HG03460 (cell line): ENCODE measurements at regions not wholly inside any gene's neighbourhood (a gene's known extent, or its start where the extent isn't known, plus 50 kb on each side); places are given as distances from the start of the nearest gene placed in this dataset.

Source experiments
- ATAC-seq: cut with Tn5 transposase; IDR thresholded peaks from one replicate; pipeline ENCODE4 v1.9.1; 2021; ENCODE audit not compliant: unreplicated experiment

DNA sequence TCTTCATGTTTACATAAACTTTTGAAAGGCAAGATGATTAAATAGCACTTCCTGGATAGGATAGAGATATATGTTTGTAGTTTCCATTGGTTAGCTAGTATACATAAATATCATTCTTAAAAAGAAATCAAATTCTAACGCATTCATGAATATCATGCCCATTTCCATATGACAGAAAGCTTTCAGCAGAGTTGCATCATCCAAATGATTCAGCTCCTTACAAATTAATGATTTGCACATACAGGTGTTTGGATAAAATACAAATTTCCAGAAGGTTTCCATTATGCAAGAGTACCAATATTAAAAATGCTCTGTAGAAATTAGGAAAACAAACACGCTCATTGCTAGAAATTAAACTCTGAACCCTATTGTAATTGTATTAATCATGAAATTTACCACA, 264.4 kb downstream of the FOXG1 start:
- no peak for ATAC-seq

DNA sequence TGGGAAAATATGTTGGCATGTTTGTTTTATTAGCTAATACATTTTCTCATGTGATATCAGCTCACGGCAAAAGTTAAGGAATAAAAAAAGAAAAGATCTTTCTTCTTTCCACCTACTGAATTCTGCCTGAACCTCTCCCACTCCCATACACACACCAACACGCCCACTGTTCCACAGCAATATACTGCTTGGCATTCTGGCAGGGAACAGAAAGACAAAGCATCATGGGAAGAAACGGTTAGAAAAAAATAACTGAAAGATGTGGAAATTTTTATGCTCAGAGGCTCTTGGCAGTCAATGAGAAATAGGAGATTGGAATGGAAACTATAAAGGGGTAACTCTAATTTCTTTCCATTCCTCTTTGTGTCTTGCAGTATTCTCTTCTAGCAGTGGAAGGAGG, 268.5 kb downstream of the FOXG1 start:
- no peak for ATAC-seq

DNA sequence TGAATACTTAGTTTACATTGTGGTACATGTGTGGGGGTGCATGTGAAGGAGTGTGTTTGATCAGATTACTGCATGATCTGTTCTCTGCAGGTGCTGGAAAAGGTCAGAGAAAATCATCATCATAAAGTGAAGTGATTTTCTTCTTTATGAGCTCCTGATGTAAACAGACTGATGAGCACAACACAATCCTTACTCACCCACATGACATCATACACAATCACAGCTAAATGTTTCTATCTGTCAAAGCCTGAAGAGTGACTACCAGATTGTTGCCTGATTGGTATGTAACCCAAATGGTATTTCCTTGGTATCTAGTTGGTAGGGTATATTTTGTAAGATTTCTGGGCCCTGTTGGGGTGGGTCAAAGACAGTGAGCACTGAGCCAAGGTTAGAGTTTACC, 270.8 kb downstream of the FOXG1 start:
- no peak for ATAC-seq

DNA sequence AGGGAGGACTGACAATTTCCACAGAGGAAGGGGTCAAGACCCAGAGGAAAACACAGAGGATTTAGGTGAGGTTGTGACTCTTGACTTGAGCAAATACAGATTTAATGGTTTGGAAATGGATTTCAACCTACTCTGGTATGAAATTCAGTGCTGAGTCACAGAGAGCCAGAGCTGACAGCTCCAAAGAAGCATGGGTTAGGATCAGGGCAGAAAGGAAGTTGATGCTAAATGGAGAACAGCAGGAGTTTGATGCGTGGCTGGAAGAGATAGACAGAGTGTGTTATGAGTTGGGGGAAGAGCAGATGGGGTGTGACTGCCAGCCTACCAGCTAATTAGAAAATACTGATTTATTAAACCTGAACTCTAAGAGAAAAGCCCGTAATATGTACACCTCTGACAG, 272.6 kb downstream of the FOXG1 start:
- no peak for ATAC-seq

DNA sequence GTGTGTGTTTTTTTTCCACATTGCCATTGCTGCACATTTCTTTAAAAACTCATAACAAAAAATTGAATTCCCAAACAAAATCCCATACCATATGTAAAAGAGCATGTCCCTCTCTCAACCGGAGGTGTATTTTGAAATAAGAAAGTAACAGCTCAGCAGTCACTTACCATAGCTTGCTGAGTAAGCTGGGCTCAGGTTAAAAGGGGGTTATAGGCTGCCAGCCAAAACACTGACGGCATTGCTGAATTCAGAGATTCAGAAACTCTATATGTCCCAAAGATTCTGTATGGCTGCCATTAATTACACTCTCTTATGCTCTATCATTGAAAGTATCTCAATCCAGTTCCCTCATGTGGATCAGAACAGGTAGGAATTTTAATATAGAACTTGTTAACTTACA, 276.0 kb downstream of the FOXG1 start:
- no peak for ATAC-seq

DNA sequence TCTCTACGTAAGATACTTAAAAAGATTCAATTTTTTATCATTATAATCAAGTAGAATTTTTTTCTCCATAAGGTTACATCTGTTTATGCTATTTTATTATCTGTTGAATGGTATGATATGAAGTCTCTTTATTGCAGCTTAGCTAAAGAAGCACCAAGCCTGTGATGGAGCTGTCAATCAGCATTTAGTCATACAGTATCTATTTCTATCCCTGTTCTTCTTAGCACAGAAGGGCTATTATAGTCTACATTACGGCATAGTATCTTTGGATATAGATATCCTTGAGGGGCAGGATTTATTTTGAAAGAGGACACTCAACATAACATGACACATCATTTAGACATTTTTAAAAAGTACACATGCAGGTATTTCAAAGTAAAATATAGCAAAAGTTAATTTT, 277.1 kb downstream of the FOXG1 start:
- ATAC-seq, result no peak

DNA sequence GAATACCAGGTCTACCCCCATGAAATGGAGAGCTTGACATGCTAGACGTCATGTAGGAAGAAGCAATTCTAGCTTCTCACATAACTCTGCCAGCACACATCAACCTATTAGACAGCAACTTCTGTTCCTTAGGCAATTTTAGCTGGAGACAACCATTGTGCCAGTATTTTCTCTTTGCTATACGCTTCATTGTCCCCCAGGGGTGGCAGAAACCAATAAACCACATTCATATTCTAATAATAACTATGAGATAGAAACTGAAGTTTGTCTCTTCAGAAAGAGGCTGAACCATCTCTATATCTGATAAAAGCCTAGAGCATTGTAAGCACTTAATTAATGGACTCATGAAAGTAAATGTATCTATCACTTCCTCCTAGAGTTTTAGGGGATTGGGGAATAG, 278.6 kb downstream of the FOXG1 start:
- no peak for ATAC-seq

DNA sequence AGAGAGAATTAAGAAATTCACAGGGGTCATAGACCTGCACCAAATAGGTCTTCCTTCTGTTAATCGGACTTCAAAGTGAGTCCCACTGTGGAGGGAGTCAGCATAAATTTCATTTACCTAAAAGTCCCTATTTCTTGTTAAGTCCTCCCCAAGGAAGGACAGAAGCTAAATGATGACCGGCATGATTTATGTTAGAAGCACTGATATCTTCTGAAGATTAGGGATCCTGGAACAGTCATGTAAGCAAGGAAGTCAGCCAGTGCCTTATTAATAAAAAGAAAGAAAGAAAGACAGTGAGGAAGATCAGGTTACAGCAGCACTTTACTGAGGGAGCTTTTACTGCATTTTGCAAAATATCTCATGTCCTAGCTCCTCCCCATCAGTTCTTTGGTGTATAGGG, 287.5 kb downstream of the FOXG1 start:
- no peak for ATAC-seq

DNA sequence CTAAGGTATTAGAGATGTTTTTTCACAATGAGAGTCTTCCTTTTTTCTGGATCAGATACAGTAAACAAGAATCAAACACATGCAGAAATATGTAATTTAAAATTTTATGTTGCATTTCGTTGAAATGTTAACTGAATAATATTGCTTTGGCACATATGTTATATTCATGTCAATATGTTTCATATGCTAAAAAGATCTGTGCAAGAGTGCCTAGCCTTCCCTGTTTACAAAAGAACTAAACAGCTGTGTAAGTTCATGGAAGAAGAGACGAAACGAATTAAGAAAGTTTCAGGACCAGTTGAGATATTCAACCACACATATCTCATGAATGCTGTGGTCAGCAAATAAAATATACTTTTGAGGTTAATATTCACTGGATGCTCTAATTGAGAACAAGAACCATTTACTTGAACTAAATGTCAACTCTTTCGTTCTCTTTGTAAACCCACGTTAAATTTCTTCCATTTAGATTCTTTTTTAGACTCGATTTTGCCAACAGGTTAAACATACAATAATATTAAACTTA, 289.5 kb downstream of the FOXG1 start:
- no peak for ATAC-seq

DNA sequence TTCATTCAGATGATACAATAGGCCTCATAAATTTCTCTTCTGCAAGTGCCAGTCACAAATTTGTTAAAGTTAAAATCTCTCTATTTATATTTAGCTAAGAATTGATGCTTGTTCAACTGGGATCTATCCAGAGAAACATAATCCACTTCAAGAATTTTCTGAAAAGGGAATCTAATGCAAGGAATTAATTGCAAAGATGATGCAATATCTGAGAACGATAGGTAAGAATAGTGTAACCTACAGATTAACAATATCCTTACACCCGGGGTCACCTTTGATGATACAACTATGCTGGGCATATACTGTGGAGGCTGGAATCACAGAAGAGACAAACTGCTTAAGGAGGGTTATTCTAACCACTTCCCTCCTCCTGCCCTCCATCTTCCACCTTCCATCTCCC, 295.1 kb downstream of the FOXG1 start:
- ATAC-seq, result no peak

DNA sequence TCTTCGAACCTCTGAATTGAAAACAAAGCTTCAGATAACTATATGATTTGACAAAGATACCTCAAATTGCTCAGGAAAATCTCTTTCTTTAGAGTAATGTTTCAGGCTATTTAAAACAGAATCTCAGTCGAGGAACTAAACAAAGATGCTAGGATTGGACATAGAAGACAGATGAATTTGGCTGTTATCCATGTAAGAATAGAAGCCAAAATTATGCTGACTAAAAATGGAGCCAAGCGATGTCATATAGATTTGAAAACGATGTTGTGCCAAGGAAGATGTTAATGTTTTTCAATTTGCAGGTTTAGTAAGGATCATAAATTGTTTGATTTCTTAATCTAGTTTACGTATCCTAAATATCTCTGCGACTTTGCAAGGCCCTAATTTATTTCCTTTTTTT, 295.9 kb downstream of the FOXG1 start:
- no peak for ATAC-seq

DNA sequence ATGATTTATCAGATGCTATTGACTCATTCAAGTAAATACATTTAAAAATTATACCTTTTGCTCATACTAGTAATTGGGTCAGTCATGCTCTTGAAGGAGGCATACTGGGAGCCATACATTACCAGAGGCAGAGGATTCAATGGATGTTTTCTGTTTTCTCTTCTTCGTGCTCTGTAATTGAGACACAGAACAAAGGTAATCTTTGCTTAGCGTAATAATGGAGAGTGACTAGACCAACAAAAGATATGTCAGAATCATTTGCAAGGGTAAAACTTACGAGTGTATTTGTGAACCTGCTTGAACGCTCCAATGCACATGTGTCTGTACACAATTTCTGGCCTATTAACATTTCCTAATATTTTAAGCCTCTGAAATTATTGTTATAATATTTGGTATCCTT, 296.4 kb downstream of the FOXG1 start:
- ATAC-seq, result no peak

DNA sequence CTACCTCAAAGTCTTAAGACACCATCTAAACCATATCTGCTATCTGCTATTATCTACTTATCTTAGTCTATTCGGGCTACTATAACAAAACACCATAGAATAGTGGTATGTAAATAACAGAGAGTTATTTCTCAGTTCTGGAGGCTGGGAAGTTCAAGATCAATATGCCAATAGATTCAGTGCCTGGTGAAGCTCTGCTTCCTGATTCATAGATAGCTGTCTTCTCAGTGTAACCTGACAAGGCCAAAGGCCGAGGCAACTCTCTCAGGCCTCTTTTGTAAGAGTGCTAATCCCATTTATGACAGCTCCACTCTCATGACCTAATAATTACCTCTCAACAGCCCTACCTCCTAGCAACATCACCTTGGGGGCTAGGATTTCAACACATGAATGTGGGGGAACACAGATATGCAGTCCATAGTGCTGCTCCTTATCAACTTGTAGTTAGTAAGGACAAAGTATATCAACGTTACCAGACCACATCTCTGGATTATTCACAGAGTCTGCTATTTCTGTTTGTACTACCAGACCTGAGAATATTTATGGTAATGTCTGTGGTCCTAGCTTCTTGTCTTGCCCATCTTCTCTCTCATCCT, 297.8 kb downstream of the FOXG1 start:
- no peak for ATAC-seq

DNA sequence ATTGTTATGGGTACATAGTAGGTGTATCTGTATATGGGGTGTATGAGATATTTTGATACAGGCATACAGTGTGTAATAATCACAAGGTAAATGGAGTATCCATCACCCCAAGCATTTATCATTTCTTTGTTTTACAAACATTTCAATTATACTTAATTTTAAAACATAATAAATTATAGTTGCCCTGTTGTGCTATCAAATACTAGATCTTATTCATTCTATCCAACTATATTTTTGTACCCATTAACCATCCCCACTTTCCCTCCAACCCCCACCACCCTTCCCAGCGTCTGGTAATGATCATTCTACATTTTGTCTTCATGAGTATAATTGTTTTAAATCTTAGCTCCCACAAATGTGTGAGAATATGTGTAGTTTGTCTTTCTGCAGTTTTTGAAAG, 302.6 kb downstream of the FOXG1 start:
- ATAC-seq, result no peak

DNA sequence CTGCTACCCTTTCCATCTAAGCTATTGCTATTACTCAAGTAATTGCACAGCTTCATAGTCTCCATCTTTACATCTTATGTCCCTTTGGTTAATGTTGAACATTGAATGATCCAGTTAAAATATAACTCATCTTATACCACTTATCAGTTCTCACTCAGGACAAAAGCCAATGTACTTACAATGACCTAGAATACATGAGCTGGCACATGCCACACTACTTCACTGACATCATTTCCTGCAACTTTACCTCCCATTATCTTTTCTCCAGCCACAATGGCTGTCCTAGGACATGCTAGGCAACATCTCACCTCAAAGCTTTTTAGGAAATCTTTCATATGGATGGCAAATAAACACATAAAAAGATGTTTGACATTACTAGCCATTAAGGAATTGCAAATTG, 309.2 kb downstream of the FOXG1 start:
- ATAC-seq, result no peak

DNA sequence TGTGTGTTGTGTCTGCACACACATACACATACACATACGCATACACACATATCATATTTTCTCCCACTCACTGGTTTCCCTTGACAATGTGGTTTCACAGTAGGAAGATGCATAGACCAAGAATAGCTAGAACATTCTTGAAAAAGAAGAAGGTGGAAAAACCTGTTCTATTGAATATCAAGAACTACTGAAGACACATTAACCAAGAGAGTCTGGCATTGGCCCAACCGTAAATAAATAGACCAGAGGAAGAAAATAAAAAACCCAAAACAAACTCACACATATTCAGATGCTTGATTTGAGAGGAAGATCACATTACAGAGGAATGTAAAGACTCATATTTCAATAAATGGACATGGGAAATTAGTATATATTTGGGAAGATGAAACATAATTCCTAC, 311.3 kb downstream of the FOXG1 start:
- no peak for ATAC-seq

DNA sequence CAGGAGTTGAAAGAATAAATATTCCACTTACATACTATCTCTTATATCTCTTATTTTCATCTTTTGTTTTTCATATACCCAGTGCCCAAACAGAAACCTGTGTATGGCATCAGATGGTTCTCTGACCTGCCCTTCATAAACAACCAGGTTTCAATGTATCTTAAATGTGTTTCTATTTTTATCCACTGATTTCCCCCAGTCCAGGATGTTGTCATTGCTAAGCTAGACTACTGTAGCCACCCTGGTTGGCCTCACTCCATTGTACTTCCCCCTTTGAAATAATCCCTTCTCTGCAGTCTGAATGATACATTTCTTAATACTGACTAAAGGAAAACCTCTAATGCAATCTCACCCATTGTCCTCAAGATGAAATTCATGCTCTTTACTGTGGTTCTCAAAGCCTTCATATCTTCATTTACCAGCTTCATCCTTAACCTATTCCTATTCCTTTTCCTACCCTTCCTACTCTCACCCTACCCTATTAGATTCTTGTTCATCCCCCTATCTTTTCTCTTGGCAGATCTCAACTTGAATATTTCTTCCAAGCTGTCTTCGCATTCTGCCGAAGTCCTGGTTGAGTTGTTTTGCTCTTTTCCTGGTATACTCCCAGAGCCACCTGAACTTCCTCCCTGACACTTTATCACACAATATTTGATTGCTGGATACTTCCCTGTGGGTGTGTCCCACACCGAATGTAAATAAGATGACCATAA, 312.4 kb downstream of the FOXG1 start:
- ATAC-seq, result no peak

DNA sequence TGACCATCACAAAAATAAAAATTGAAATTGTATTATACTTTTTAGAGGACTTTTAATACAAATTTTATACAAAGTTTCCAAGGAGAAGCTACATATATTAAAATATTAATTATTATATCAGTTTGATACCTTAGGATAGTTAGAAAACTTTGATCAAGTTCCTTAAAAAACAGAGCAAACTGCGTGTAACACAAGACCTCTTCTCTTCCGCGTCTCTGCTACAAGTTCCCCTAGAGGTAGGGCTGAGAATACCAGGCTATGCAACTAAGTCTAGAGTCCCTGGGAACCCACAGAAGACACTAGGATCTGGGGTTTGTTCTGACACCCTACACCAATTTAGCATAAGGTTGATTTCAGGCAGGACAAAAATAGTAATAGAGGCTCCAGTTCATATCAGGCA, 319.0 kb downstream of the FOXG1 start:
- no peak for ATAC-seq

DNA sequence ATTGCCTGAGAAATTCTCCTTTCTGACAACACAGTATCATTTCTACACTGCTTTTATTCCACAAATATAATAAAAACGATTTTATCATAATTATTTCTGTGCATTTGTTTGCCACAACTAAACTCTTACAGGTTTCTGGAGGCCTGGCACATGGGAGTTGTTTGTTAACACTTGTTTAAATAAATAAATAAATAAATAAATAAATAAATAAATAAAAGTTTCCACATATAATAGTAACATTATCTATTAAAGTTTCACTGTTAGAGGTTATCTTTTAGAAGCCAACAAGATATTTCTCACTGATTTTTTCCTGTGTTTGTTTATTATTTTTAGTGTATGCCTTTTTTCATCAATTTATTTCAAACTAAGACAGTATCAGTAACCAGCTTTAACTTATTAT, 323.3 kb downstream of the FOXG1 start:
- no peak for ATAC-seq

DNA sequence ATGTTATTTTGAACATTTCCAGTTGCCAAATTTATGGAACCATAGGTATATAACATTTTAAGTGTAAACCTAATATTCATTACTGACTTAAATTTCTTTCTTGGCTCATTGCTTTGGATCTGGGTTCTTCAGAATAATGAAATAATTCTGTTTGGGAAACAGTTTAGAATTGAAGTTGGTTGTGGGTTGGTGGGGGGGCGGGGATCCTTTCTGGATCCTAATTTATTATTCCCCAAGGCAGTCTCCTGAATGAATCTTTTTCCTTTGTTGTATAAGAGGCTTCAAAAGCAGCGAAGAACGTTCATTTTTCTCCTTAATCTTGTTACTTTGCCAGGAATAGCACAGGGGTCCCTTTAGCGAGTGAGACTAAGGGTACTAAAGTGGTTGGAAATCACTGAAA, 325.5 kb downstream of the FOXG1 start:
- no peak for ATAC-seq

DNA sequence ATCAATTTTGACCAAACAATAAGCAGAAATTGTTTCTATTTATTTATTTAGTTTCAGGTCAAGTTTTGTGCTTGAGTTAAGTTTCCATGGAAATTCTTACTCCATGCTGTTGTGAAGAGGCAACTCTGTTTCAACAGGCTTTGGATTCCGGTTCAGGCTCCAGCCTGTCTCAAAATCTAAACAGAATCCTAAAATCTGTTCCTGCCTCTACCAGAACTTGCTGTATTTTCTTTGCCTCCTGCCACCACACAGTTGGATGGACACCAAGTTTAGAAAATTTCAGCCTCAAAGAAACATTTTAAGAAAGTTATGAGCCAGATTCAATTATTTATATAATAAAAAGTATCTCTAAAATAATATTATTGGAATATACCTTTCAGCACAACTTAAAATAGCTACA, 330.9 kb downstream of the FOXG1 start:
- no peak for ATAC-seq

DNA sequence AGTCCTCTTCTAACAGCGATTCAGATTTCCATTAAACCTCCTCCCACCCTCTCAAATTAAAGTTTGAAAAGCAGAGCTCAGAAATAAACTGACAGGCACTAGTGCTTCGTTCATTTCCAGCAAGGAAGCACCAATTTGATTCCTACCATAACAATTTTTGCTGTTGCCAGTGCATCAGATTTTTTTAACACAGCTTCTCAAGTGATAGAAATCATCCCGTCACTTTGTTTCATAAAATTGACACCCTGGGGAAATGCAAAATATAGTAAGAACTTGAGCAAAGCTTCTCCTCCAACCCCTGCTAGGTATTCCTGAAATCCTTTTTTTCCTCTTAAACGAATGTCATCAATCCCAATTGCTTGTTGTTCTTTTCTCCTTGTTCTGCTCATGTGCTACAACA, 332.1 kb downstream of the FOXG1 start:
- ATAC-seq, result no peak

DNA sequence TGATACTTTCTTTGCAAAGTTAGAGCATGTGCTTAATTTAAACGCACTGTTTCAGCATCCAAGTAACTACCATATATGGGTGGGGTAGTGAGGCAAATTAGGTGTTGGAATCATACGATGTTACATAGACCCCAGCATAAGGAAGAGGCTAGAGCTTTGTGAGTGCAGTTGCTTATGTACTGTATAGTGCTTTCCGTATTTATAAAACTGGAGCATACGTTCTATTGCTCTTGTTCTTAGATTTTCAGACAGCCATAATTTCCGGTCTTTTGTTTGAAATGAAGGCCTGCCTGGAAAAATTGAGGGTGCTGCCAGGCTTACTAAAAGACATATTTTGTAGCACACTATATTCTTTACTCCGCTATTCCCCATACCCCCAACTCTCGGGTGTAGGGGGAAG, 335.7 kb downstream of the FOXG1 start:
- no peak for ATAC-seq
